HUDEP-2 (cell line): ENCODE measurements at regions not wholly inside any gene's neighbourhood (a gene's known extent, or its start where the extent isn't known, plus 50 kb on each side); places are given as distances from the start of the nearest gene placed in this dataset.
"Not testable (repeated sequence)": the region's sequence is repeated elsewhere in the genome, so short reads cannot be mapped to it uniquely, and the experiment has no call there.

Source experiments
- DNase-seq, 76 experiments: peaks; one replicate each; lab custom pipeline; 2025; ENCODE audit not compliant: unreplicated experiment in 76 of 76; lab: John Stamatoyannopoulos, UW

GRCh38 chr1:145553795-145554194 lies 54.0 kb upstream of the GPR89A start:
- DNase-seq = not testable (repeated sequence)

GRCh38 chr1:145545055-145545454 lies 62.7 kb upstream of the GPR89A start:
- DNase-seq = no peak

- not testable (repeated sequence) for DNase-seq
Measured at GRCh38 chr1:145541685-145542084, 66.1 kb upstream of the GPR89A start.

GRCh38 chr1:145541246-145541645 lies 66.5 kb upstream of the GPR89A start:
- DNase-seq = not testable (repeated sequence)

DNA sequence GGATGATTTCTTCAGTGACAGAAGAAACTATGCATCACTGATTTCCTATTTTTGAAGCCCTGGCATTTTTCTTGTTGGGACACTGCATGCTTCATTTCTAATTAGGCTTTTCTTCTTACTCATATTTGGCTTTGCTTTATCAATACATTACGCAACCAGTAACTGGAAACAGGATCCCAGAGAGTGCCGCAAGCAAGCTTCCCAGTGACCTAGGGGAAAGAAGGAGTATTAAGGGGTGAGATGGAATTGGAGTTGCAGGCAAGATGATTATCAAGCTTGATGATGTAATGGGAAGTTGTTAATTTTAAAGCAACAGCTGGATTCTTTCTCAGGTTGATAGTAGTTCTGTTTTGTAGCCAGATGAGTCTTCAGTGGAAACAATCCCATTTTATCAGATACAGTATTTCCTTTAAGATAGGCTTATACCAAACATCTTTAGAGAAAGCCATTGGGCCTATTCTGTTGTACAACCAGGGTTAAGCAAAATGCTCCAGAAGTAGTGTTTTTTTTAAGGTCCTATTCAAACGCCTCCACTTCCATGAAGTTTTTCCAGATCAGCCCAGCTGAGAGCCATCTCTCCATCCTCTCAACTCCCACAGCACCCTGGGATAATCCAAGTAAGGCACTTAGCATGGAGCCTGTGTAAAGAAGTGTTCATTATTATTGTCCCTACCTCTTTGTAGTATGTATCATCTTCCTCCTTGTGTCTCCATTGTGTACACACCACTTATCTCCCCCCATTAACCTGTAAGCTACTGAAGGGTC lies 69.5 kb upstream of the GPR89A start:
- DNase-seq = not testable (repeated sequence)

DNA sequence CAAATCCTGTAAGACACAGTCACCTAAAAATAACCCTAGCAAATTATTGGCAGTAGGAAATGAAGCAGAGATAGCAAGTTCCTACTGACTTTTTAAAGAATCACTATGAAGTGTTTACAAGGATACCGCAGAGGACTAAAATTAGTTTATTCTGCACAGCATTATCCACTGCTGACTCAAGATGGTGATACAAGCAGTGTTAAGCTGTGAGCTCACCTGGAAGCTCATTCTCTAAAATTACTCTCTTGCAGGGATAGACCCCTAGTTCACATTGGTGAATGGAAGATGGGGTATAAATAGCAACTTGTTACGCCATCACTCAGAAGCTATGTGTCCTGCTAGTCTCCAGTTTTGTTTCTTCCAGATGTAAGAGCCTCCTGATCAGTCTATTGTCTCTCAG lies 70.8 kb upstream of the GPR89A start:
- DNase-seq = not testable (repeated sequence)

- not testable (repeated sequence) for DNase-seq
Measured at GRCh38 chr1:145535461-145535860, 72.3 kb upstream of the GPR89A start.

DNA sequence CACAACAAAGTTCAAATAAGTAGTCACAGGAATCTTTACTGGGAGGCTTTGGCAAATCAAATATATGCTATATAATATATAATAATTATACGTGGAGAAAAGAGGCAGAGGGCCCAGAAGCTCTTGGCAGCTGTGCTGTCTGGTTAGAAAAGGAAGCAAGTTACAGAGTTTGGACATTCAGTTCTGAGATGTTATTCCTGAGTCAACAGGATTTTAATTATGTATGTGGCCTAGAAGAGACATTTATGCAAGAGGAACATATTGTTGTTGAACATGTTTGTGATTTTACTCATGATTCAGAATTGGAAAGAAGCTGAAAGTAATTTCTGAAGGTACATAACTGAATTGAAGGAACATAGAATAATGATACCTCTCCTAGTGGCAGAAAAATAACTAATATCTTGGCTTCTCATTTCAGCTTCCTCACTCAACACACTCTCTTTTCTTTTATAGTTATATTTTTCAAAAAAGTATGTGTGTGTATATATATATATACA lies 79.7 kb upstream of the GPR89A start:
- DNase-seq = not testable (repeated sequence)

DNA sequence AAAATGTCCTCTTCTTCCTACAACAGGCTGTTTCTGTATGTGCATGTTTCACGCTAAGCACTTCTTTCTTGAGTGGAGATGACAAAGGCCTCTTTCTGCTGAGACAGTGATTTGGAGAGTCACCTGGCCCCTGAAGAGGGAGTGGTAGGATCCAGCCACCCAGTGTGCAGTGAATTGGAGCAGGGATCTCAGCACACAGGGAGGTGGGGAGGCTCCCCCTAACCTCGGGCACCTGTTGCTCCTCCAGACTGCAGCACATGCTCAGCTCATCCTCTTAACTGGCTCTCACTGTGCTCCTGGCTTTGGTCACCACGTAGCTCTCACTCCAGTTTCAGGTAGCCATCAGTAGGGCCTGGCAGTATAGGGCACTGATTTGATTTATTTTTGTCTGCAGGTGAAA lies 87.6 kb upstream of the GPR89A start:
- not testable (repeated sequence) for DNase-seq

GRCh38 chr1:145519302-145519701 lies 88.5 kb upstream of the GPR89A start:
- DNase-seq = not testable (repeated sequence)

DNA sequence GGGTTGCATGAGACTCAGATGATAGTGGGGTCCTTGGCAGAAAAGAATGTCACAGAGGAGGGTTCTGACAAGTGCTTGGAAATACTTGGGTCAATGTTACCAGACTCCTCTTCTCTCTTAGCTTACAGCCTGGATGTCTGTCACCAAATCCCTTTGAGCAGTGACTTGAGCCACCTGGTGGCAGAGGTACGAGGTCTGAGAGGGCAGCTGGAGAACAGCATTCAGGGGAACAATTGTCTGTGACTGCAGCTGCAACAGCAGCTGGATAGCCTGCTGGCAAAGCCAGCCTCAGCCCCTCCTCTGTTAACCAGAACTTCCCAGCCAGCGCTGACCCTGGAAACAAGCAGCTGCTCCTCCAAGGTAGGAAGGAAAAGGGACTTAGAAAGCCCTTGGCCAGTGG lies 87.6 kb upstream of the NBPF20 start:
- DNase-seq = peak in 6 of 76 experiments; percentile 1 to 4 (median 2)

- not testable (repeated sequence) for DNase-seq
Measured at GRCh38 chr1:145508053-145508452, 82.7 kb upstream of the NBPF20 start.

DNA sequence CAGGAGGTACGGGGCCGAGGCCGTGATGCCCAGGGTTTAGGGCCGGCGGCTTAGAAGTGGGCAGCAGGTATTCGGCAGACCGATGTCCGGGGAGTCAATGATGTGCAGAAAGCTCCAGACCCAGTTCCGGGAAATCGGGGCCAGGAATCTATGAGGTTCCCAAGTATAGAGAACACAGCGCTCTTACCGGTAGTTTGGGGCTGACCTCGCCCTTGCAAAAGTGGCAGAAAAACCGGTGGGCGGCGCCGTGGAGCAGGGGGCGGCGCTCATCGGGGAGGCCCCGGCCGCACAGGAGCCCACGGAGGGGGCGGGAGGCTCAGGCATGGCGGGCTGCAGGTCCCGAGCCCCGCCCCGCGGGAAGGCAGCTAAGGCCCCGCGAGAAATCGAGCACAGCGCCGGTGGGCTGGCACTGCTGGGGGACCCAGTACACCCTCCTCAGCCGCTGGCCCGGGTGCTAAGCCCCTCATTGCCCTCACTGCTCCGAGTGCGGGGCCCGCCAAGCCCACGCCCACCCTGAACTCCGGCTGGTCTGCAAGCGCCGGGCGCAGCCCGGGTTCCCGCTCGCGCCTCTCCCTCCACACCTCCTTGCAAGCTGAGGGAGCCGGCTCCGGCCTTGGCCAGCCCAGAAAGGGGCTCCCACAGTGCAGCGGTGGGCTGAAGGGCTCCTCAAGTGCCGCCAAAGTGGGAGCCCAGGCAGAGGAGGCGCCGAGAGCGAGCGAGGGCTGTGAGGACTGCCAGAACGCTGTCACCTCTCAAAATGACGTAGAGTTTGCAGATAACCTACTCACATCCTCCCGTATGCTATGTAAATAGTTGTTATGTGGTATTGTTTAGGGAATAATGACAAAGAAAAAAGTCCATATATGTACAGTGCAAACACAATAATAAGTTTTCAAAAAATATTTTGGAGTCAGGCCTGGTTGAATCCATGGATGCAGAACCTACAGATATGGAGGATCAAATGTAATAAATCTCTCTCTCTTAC lies 80.6 kb upstream of the NBPF20 start:
- DNase-seq = not testable (repeated sequence)

- DNase-seq = not testable (repeated sequence)
Measured at GRCh38 chr1:145504834-145505413, 79.5 kb upstream of the NBPF20 start.

DNA sequence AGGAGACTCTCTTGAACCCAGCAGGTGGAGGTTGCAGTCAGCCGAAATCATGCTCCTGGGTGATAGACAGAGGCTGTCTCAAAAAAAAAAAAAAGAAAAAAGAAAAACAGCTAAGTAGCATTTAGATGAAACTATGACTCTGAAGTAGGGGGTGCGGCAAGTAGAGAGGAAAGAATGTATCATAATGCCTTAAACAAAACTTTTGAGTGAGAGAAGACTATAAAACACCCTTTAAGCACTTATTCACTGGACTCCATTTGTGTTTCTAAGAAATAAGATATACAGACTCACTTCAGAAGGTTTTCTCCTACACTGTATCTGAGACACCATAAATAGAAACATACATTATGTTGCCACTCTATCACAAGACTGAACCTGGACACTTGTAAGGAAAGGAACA lies 78.9 kb upstream of the NBPF20 start:
- not testable (repeated sequence) for DNase-seq

DNA sequence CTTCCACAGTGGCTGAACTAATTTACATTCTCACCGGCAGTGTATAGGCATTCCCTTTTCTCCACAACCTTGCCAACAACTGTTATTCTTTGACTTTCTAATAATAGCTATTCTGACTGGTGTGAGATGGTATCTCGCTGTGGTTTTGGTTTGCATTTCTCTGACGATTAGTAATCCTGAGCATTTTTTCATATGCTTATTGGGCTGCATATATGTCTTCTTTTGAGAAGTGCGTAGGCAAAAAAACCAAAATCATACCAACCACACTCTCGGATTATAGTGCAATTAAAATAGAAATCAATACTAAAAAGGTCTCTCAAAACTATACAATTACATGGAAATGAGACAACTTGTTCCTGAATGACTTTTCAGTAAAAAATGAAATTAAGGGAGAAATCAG lies 74.8 kb upstream of the NBPF20 start:
- DNase-seq = not testable (repeated sequence)

DNA sequence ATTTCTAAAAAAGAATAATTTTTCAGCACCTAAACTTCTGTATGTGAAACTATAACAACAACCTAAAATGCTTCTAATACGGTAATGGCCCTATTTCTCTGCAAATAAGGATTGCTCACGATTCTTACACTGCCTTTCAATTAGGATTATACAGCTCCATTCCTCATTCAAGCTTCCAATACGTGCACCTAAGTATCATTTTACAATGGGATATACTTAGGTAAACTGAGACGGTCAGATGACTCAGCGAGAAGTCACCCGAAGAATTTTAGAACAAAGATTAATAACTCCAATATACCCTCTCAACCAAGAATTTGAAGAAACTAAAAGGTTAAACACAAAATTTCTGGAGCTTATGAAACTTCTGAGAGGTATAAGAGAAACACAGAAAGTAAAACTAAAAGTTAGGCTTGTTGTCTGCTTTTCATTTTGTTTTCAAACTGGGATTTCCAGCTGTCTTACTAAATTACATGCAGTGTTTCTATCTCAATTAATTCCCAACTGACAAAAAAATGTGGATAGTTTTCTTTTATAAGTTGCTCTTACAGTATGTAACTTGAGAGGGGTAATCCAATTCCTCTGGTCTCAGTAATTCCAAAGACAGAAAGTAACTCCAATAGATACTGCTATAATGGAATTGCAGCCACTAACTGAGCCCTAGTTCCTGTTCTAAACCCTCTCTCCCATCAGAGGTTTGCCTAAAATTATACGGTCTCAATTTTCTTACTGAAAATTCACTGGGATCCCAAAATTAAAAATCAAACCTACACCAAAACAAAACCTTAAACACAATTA lies 69.9 kb upstream of the NBPF20 start:
- not testable (repeated sequence) for DNase-seq

DNA sequence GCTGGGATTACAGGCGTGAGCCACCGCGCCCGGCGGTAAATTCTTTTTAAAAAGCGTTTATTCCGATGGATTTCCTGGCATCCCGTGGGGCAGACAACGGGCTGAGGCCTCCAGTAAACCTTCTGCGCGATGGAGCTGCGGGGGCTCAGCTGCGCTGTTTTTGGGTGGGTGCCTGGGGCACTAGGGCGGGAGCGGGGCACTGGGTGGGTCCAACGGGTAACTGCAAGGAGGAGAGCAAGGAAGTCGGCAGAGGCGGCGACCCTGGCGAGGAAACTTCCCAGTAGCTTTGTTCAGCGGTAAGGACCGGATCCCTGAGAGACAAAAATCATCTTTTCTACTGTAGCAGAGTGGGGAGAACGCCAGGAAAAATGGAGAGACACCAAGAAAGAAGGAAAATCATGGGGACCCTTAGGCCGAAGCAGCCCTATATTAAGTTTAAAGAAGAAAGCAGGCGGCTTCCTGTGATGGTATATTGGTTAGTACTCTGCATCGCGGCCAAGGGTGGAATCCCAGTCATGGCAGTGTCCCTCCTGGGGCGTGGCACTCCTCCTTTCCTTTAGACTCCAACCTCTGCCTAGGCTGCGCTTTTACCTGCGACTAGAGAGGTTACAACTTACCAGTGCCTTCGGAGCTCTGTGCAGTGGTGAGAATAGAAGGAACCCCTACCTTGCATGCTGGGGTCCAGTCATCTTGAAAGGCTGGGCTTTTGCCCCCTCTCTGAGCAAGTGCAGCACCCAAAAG lies 63.0 kb upstream of the NBPF20 start:
- DNase-seq = not testable (repeated sequence)

- not testable (repeated sequence) for DNase-seq
Measured at GRCh38 chr1:145487156-145487555, 61.8 kb upstream of the NBPF20 start.
